ACHN (cell line): ENCODE measurements at regions not wholly inside any gene's neighbourhood (a gene's known extent, or its start where the extent isn't known, plus 50 kb on each side); places are given as distances from the start of the nearest gene placed in this dataset.

ENCODE experiments used
- DNase-seq: peaks from one replicate; pipeline ENCODE4 v3.0.0-alpha.2; 2015
- in situ Hi-C: cut with HindIII; loops from 2 replicates; pipeline ENCODE4 v1.10.0; 2017; ENCODE audit warnings: low sequenced_read_pairs, low pct_ligation_motif_present, low pct_unique_long_range_greater_than_20kb

GRCh38 chr1:117678246-117678977 lies 72.6 kb downstream of the TENT5C start:
- DNase-seq: no peak
- in situ Hi-C loops: no loop called here

DNA sequence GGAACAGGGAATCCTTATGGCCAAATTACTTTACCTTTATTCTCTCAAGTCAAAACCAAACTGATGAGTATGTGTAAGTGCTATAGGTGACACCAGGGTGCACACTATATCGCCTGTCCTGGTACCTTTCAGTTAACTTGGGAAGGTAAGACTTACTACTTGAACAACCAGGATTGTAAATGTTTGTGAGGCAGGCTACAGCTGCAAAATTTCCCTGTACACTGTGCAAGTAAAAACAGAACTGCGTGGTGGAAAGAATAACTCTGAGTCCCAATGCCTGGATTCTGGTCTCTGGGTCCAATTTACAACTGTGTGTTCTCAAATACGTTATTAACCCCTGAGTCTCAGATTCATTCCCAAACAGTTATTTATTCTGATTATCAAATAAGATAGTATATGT lies 73.5 kb downstream of the TENT5C start:
- in situ Hi-C loops: no loop called here
- no peak for DNase-seq

GRCh38 chr1:117679868-117680267 lies 74.0 kb downstream of the TENT5C start:
- no peak for DNase-seq
- in situ Hi-C loops: no loop called here

DNA sequence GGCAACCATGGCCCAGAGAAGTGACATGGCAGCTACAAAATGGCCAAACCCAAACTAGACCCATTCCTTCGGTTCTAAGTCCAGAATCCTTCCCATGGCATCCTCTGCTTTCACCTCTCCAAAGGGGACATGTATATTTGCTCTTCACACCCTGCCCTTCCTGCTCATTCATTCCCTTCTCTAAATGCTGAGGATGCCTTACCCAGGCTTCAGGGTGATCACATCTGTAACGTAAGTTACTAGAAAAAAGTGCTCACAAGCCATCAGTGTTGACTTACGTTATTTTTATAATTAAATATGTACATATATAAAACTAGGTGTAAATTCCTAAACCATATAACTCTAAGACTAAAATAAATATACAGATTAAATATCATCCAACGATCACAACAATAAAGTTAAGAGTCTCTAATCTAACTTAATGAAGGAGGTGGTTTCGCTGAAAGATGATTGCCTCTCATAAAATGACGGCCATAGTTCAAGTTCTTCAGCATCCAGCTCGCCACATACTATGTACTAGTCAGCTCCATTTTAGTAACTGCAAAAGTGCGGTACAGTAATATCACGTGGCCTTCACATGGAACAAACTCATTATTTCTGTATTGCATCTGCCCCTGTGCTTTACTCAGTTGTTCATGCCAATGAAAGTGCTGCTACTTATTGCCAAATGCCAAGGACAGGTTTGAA lies 74.6 kb downstream of the TENT5C start:
- no peak for DNase-seq
- in situ Hi-C loops: no loop called here

- in situ Hi-C loops: no loop called here
- no peak for DNase-seq
Measured at GRCh38 chr1:117681093-117681900, 75.4 kb downstream of the TENT5C start.

DNA sequence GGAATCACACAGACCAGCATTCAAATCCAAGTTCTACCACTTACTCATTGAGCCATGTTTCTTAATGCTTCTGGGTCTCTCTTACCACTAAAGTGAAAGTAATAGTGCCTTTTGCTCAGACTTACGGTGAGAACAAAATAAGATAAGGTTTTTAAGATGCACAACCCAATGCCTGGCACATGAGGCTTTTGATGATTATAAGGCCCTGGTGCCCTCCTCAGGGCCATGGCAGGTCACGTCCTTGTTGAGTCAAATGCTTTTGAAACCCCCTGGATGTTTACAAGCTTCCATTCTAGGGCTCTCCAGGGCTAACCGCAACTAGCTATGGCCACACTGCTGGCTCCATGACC lies 76.0 kb downstream of the TENT5C start:
- DNase-seq: no peak
- in situ Hi-C loops: no loop called here

DNA sequence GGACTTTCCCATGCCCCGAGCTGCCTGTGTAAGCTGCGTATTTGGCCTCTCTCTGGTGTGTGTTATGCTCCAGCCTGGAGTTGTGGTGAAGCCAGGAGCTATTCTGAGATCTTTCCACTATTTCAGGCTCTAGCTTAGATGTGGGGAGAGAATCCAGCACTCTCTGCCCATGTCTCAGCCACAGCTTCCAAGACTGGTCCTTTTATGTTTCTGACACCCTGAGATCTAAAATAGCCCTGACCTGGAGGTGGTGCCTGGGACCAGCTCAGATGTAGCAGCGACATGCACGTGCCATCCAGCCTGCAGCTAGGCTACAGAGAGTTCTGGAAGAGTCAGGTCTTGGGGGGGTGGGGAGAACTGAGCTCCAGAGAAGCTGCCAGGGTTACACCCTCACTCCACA lies 76.5 kb downstream of the TENT5C start:
- in situ Hi-C loops: no loop called here
- DNase-seq: no peak

DNA sequence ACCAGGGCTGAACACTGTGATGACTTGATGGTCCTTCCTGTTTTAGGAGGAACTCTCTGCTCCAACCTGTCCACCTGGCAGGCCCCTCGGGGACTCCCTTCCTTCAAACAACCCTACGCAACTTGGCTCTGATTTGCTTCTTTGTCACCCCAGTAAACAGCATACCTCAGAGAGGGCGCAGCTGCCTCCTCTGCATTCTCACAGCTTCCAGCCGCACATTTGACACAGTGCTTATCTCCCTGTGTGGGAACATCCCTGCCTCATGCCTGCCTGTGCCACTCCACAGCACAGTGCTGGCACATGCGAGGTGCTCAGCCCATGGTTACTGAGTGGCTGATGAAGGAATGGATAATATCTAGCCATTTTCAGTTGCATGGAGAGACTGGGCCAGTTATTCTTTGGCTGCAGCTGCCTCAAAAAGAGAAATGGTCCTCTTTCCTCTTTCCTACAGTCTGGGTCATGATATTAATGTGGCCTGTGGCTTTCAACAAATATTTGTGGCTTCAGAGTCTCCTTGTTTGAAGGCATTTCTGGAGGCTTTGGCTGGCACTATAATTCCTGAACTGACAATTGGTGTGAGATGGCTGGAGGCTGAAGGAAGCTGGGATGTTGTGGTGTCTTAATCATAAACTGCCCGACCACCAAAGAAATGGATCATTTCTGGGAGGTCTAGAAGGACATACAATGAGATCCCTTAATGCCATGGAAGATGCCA lies 77.9 kb downstream of the TENT5C start:
- DNase-seq: peak; percentile 11
- in situ Hi-C loops: no loop called here

GRCh38 chr1:117685936-117686806 lies 80.3 kb downstream of the TENT5C start:
- in situ Hi-C loops: no loop called here
- DNase-seq: no peak

GRCh38 chr1:117686907-117687306 lies 81.1 kb downstream of the TENT5C start:
- peak; percentile 68 for DNase-seq
- in situ Hi-C loops: no loop called here

DNA sequence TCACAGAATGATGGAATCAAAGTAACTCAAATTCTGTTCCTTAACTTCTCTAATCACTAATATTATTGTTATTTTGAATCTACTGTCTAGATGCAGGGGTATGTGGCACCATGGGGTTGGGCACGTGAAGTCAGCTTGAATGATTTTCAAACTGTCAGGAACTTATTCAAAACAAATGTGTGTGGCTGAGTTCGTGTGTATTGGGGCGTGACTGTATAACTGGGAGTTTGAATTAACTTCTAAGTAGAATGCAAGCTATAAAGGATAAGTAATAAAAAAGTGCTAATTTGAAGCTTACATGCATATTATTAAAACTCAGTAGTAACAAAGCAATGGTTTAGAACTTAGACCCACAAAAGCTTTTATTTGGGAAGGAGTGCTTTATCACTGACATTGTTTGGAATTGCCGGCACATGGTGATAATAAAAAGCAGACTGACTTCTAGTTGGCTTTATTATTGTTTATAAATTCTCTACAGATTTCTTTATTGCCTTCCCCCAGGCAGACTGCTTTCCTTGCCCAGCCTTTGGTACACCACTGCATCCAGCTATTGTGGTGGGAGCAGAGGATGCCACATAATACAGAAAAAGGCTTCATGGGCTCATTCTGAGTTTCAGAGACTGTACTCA lies 84.3 kb downstream of the TENT5C start:
- no peak for DNase-seq
- in situ Hi-C loops: no loop called here

DNA sequence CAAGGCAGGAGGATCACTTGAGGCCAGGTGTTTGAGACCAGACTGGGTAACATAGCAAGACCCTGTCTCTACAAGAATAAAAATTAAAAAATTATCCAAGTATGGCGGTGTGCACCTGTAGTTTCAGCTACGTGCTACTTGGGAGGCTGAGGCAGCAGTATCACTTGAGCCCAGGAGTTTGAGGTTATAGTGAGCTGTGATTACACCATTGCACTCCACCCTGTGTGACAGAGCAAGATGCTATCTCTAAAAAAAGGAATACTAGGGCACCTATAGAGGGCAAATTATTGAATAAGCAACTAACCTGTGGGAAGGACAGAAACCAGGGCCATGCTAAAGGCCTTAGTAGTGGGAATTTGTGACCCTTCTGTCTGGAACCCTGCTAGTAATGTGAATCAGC lies 86.1 kb downstream of the TENT5C start:
- no peak for DNase-seq
- in situ Hi-C loops: no loop called here

DNA sequence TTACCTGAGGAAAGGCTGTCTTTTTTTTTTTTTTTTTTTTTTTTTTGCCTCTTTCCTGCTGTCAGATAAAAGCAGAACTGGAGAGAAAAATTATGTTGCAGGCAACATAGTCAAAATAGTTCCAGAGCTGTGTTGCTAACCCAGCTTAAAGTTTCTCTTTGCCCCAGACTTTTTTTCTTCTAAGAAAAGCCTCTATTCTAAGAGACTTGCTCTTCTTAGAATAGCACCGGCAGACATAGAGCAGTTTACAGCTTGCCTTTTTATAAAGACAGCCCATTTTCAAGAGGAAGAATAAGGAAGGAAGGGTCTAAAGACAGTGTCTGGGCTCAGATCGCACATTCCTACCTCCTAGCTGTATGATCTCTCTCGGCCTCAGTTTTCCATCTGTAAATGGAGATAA lies 88.7 kb downstream of the TENT5C start:
- in situ Hi-C loops: no loop called here
- DNase-seq: no peak

GRCh38 chr1:117695796-117696490 lies 90.1 kb downstream of the TENT5C start:
- no peak for DNase-seq
- in situ Hi-C loops: no loop called here

DNA sequence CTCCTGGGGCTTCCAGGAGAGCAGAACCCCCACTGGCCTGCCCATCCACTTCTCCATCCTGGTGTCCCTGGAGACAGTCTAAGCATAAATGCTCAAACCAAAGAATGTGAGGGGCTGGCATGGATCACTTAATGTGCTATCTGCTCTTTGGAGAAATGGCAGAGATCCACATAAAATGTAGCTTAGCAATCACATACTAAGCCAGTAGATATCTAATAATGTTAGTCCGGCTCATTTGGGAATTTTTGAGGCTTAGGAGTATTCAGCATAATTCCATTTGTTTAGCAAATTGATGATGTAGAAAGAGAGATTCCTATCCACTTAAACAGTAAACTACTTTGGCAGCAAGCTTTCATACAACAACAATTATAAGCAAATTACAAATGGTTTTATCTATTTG lies 90.7 kb downstream of the TENT5C start:
- in situ Hi-C loops: no loop called here
- DNase-seq: no peak

- no peak for DNase-seq
- in situ Hi-C loops: no loop called here
Measured at GRCh38 chr1:117697220-117697781, 91.5 kb downstream of the TENT5C start.
